Fibroblast of the aortic adventitia (primary cell): ENCODE measurements at regions not wholly inside any gene's neighbourhood (a gene's known extent, or its start where the extent isn't known, plus 50 kb on each side); places are given as distances from the start of the nearest gene placed in this dataset.

ENCODE experiments used
- DNase-seq: peaks from one replicate; pipeline ENCODE4 v3.0.0-alpha.2; 2010; ENCODE audit warnings: low read depth
- H3K4me3 ChIP-seq: 2 replicates; pipeline ENCODE4 v1.5.1; 2011; ENCODE audit warnings: low read depth, mild to moderate bottlenecking, control low read depth, low read length, moderate library complexity
- TF ChIP-seq, protein P1 (sequence below): IDR thresholded peaks from 2 replicates; pipeline ENCODE4 v1.5.1; 2011; ENCODE audit warnings: mild to moderate bottlenecking, low read length, control low read depth, inconsistent platforms; ENCODE audit not compliant: insufficient read depth

- DNase-seq, result no peak
- no peak overlapping the region for H3K4me3 ChIP-seq
- TF ChIP-seq, protein P1, sequence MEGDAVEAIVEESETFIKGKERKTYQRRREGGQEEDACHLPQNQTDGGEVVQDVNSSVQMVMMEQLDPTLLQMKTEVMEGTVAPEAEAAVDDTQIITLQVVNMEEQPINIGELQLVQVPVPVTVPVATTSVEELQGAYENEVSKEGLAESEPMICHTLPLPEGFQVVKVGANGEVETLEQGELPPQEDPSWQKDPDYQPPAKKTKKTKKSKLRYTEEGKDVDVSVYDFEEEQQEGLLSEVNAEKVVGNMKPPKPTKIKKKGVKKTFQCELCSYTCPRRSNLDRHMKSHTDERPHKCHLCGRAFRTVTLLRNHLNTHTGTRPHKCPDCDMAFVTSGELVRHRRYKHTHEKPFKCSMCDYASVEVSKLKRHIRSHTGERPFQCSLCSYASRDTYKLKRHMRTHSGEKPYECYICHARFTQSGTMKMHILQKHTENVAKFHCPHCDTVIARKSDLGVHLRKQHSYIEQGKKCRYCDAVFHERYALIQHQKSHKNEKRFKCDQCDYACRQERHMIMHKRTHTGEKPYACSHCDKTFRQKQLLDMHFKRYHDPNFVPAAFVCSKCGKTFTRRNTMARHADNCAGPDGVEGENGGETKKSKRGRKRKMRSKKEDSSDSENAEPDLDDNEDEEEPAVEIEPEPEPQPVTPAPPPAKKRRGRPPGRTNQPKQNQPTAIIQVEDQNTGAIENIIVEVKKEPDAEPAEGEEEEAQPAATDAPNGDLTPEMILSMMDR, result no peak
Measured at GRCh38 chr18:25727281-25727985, 363.0 kb downstream of the SS18 start.

DNA sequence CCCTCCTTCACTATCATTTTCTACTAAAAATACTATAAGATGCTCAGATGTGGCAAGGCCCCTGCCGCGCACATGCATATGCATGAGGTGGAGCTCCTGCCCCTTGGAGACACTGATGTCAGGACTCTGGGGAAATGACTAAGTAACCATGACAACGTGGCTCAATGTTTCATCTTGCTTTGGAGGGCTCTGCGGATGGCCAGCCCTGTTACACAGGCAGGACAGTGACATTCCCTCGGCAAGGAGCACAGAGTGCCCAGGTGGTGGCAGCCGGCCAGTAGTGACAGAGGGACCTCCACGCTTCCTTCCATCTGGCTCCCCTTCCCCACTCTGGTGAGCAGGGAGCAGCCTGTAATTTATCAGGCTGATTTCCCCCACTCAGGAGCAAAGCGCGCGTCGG is 364.1 kb downstream of the SS18 start:
- TF ChIP-seq, protein P1, result no peak
- DNase-seq, result no peak
- H3K4me3 ChIP-seq, result no peak overlapping the region

DNA sequence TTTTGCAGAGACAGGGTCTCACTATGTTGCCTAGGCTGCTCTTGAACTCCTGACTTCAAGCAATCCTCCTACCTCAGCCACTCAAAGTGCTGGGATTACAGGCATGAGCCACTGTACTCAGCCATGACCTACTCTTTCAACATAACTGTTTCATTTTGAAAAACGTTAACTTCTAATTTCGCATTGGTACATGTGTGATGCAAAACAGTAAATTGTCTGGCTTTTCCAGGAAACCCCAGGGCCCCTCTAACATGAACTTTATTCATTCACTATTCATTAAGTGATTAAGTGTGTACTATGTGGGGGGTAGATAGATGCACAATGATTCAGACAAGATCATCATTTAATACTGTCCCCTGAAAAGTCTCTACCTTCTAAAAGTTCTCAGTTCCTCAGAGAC is 364.9 kb downstream of the SS18 start:
- H3K4me3 ChIP-seq, result no peak overlapping the region
- no peak for DNase-seq
- TF ChIP-seq, protein P1, result no peak

GRCh38 chr18:25724997-25725396 is 365.4 kb downstream of the SS18 start:
- TF ChIP-seq, protein P1, result no peak
- H3K4me3 ChIP-seq, result no peak overlapping the region
- DNase-seq, result no peak

DNA sequence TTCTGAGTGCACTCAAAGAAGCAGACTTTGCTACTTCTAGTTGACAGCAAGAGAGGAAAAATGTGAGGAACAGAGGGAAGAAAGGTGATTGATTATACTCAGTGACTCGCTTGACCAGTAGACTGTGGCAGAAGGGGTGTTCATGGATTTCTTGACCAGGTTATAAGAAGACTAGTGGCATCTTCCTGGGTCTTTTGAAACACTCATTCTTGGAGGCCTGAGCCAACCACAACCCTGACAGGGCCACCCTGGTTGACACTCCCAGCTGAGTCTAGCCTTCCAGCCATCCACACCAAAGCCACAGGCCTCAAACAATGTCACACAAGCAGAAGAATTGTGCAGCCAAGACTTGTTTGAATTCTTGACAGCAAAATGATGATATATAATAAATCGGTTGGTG is 366.3 kb downstream of the SS18 start:
- no peak overlapping the region for H3K4me3 ChIP-seq
- TF ChIP-seq, protein P1, result no peak
- DNase-seq, result no peak

DNA sequence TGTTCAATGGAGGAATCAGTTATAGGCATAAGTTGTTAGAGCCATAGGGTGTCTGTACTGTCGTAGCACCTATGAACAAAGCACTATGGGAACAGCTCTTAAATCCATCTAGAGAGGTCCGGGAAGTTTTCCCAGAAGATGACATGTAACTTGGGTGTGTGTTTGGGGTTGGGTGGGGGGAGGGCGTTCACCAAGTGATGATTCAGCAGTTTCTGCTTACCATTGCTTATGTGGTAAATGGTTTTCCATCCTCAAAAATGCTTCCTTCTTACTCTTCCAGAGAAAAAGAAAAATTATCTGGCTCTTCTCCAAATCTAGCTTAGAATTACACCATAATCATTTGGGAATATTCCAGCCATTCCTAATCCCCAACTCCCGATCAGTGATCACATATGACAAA is 361.1 kb upstream of the ZNF521 start:
- TF ChIP-seq, protein P1, result no peak
- H3K4me3 ChIP-seq, result no peak overlapping the region
- DNase-seq, result no peak

DNA sequence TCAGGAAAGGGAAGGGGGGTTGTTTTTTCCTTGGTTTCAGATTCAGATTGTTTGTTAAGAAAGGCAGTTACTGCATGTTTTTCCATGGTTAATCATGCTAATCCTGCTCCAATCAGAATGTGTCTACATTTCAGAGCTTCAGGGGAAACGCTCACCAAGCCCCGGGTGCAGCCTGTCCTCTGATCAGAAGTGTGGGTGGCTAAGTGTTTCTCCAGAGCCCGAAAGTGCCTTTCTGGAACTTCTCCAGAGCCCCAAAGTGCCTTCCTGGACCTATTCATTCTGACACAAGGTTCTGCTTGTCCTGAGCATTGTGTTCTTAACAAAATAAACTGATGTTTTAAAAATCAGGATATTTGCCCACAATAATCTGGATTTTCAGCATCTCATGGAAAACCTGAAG is 359.0 kb upstream of the ZNF521 start:
- TF ChIP-seq, protein P1, result no peak
- no peak for DNase-seq
- H3K4me3 ChIP-seq, result no peak overlapping the region
